ENCODE measurements at regions not wholly inside any gene's neighbourhood (a gene's known extent, or its start where the extent isn't known, plus 50 kb on each side); places are given as distances from the start of the nearest gene placed in this dataset.

GRCh38 chr6:104019075-104019753 is 840.5 kb downstream of the HACE1 start:
- TF ChIP-seq, protein P1, sequence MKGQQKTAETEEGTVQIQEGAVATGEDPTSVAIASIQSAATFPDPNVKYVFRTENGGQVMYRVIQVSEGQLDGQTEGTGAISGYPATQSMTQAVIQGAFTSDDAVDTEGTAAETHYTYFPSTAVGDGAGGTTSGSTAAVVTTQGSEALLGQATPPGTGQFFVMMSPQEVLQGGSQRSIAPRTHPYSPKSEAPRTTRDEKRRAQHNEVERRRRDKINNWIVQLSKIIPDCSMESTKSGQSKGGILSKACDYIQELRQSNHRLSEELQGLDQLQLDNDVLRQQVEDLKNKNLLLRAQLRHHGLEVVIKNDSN (IDR thresholded peaks at IDR 0.05) = 0 out of 2 replicates have a peak, but pooled peaks have one; percentile 6
- TF ChIP-seq EP300 (IDR thresholded peaks at IDR 0.05; ENCODE audit: borderline replicate concordance) (no peak), EGR1 (IDR thresholded peaks at IDR 0.05) (0 out of 2 replicates have a peak, but pooled peaks have one; percentile 17)

DNA sequence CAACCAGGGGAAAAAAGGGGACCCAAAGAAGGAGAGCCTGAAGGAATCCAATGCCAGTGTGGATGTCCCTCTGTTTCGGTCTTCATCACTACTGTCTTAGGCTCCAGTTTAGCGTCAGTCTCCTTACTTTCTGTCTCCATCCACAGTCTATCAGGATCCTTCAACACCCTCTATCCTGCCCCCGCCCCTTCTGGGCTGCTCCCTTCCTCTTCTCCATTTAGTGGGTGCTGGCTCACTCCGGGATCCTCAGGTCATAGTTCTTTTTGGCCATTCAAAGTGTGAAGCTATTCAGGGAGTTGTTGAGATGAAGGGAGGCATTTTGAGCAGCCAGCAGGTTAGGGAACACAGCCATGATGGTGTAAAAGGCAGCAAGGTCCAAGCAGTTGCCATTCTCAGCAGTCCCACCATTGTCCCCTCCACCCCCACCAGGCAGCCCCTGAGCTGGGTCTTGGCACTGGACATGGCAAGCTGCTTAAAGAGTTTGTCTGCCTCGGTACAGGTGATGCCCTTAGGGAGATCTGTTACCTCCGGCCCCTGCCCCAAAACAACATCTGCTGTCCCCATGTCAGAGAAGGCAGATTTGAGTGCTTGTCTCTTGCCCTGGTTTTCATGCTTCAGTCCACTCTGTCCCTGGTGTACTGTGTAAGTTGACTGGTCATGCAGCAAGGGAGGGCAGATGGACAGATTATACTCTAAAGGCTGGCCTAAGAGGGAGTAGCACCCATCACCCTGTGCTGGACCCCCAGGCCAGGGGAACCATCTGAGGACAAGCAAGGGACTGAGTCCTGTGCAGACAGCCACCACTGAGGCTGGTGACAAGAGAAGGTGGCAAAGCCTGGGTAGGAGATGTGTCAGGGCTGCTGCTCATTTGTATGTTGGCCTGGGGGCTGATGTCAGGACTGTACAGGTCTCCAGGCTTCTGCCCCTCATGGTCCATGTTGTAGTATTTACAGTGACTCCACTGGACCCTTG is 842.0 kb downstream of the HACE1 start:
- TF ChIP-seq, protein P2, sequence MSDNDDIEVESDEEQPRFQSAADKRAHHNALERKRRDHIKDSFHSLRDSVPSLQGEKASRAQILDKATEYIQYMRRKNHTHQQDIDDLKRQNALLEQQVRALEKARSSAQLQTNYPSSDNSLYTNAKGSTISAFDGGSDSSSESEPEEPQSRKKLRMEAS (IDR thresholded peaks at IDR 0.05) = no peak
- no peak for TF ChIP-seq TEAD4 (IDR thresholded peaks at IDR 0.05)
- TF ChIP-seq EGR1 (IDR thresholded peaks at IDR 0.05) = no peak
- TF ChIP-seq, protein P3, sequence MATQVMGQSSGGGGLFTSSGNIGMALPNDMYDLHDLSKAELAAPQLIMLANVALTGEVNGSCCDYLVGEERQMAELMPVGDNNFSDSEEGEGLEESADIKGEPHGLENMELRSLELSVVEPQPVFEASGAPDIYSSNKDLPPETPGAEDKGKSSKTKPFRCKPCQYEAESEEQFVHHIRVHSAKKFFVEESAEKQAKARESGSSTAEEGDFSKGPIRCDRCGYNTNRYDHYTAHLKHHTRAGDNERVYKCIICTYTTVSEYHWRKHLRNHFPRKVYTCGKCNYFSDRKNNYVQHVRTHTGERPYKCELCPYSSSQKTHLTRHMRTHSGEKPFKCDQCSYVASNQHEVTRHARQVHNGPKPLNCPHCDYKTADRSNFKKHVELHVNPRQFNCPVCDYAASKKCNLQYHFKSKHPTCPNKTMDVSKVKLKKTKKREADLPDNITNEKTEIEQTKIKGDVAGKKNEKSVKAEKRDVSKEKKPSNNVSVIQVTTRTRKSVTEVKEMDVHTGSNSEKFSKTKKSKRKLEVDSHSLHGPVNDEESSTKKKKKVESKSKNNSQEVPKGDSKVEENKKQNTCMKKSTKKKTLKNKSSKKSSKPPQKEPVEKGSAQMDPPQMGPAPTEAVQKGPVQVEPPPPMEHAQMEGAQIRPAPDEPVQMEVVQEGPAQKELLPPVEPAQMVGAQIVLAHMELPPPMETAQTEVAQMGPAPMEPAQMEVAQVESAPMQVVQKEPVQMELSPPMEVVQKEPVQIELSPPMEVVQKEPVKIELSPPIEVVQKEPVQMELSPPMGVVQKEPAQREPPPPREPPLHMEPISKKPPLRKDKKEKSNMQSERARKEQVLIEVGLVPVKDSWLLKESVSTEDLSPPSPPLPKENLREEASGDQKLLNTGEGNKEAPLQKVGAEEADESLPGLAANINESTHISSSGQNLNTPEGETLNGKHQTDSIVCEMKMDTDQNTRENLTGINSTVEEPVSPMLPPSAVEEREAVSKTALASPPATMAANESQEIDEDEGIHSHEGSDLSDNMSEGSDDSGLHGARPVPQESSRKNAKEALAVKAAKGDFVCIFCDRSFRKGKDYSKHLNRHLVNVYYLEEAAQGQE (IDR thresholded peaks at IDR 0.05; ENCODE audit: low read depth) = no peak
- TF ChIP-seq YY1 (IDR thresholded peaks at IDR 0.05; ENCODE audit: low read depth) = no peak
- no peak for TF ChIP-seq RAD21 (IDR thresholded peaks at IDR 0.05; ENCODE audit: low read depth)
- no peak for TF ChIP-seq ZBTB7A (IDR thresholded peaks at IDR 0.05; ENCODE audit: low read depth)
- TF ChIP-seq, protein P1 (IDR thresholded peaks at IDR 0.05) = no peak

DNA sequence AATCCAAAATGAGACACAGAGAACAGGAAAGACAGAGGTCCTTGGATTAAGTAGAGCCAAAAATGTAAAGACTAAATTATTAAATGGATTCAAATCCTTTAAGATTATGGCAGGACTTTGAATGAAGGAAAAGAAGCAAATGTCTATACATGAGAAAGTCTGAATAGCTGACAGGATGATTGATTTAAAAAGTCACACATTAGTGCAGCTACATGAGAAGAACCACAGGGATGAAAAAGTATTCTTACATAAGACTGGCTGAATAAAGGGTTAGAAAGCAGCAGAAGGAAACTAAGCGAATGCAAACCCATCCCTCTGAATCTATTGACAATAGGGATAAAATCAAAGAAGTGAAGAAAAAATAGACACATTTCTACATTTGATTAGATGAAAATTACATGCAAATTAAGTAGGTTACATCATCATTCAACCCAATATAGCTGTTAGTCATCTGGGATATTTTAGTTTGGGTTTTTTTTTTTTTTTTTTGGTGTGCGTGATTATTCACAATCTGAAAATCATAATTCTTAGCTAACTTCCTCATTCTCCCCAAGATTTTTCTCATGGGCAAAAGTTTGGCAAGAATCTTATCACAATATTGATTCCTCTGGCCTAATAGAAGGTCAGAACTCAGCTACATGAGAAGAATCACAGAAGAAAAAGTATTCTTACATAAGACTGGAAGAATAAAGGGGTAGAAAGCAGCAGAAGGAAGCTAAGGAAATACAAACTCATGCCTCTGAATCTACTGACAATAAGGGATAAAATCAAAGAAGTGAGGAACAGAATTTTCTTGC is 845.4 kb downstream of the HACE1 start:
- TF ChIP-seq NFIC (IDR thresholded peaks at IDR 0.05) = no peak
- TF ChIP-seq, protein P1 (IDR thresholded peaks at IDR 0.05) = no peak
- TF ChIP-seq, protein P3 (IDR thresholded peaks at IDR 0.05; ENCODE audit: low read depth) = no peak
- TF ChIP-seq CREB1 (IDR thresholded peaks at IDR 0.05; ENCODE audit: low read depth) = no peak
- TF ChIP-seq TAF1 (IDR thresholded peaks at IDR 0.05; ENCODE audit: low read depth) = no peak
- no peak for TF ChIP-seq CEBPB (IDR thresholded peaks at IDR 0.05)
- TF ChIP-seq TCF12 (IDR thresholded peaks at IDR 0.05; ENCODE audit: low read depth) = no peak
- no peak for TF ChIP-seq FOXM1 (IDR thresholded peaks at IDR 0.05; ENCODE audit: borderline replicate concordance, low read depth)
- no peak for TF ChIP-seq YY1 (IDR thresholded peaks at IDR 0.05; ENCODE audit: low read depth)
- TF ChIP-seq EP300 (IDR thresholded peaks at IDR 0.05; ENCODE audit: borderline replicate concordance) = no peak
- no peak for TF ChIP-seq RAD21 (IDR thresholded peaks at IDR 0.05; ENCODE audit: low read depth)
- TF ChIP-seq ZBTB7A (IDR thresholded peaks at IDR 0.05; ENCODE audit: low read depth) = no peak
- TF ChIP-seq, protein P2 (IDR thresholded peaks at IDR 0.05) = no peak
- TF ChIP-seq TEAD4 (IDR thresholded peaks at IDR 0.05) = no peak

- TF ChIP-seq FOXM1 (IDR thresholded peaks at IDR 0.05; ENCODE audit: borderline replicate concordance, low read depth) (no peak), TEAD4 (IDR thresholded peaks at IDR 0.05) (no peak)
These were observed 846.3 kb downstream of the HACE1 start for GRCh38 chr6:104013312-104013971.

All from Ishikawa (cell line).